DND-41 (cell line): ENCODE measurements at regions not wholly inside any gene's neighbourhood (a gene's known extent, or its start where the extent isn't known, plus 50 kb on each side); places are given as distances from the start of the nearest gene placed in this dataset.

Experiments used
- ATAC-seq: fragments of 200-7000 bp; cut with Tn5 transposase; 3 replicates; pipeline ENCODE4 v1.9.1; 2021; ENCODE audit warnings: low read depth; ENCODE audit not compliant: insufficient read depth
- DNase-seq: peaks from one replicate; pipeline ENCODE4 v3.0.0-alpha.2; 2020
- H2AFZ ChIP-seq: 2 replicates; pipeline ENCODE4 v1.6.0; 2012; ENCODE audit warnings: low read depth, low read length
- H3K27ac ChIP-seq: 2 replicates; pipeline ENCODE4 v1.5.1; 2012; ENCODE audit warnings: low read length, inconsistent platforms
- H3K27me3 ChIP-seq: fragments of 200-600 bp; sonication (generic); 2 replicates; pipeline ENCODE4 v1.6.0; 2012; ENCODE audit warnings: low read length, mild to moderate bottlenecking, inconsistent platforms; ENCODE audit not compliant: insufficient read depth, poor library complexity
- H3K36me3 ChIP-seq: 2 replicates; pipeline ENCODE4 v1.5.1; 2012; ENCODE audit warnings: low read length, inconsistent platforms; ENCODE audit not compliant: insufficient read depth
- H3K4me1 ChIP-seq: 2 replicates; pipeline ENCODE4 v1.5.1; 2012; ENCODE audit warnings: mild to moderate bottlenecking, low read length; ENCODE audit not compliant: insufficient read depth
- H3K4me2 ChIP-seq: 2 replicates; pipeline ENCODE4 v1.6.0; 2012; ENCODE audit warnings: mild to moderate bottlenecking, moderate library complexity, low read length, inconsistent platforms; ENCODE audit not compliant: insufficient read depth
- H3K4me3 ChIP-seq, 2 experiments: fragments of 200-600 bp in 1 of 2; shearing (Covaris generic) in 1 of 2; 2 replicates each; pipeline ENCODE4 v1.5.1; 2012 to 2016; ENCODE audit warnings: inconsistent platforms in 2 of 2, low read length in 2 of 2, mild to moderate bottlenecking in 2 of 2, low read depth in 1 of 2, moderate library complexity in 1 of 2
- H3K79me2 ChIP-seq: 2 replicates; pipeline ENCODE4 v1.6.0; 2012; ENCODE audit warnings: low read length, inconsistent platforms; ENCODE audit not compliant: insufficient read depth
- H3K9ac ChIP-seq: 2 replicates; pipeline ENCODE4 v1.6.0; 2012; ENCODE audit warnings: low read depth, mild to moderate bottlenecking, inconsistent platforms, low read length, moderate library complexity
- H3K9me3 ChIP-seq: 2 replicates; pipeline ENCODE4 v1.5.1; 2012; ENCODE audit warnings: low read length, moderate library complexity, mild to moderate bottlenecking, inconsistent platforms; ENCODE audit not compliant: insufficient read depth, severe bottlenecking
- H4K20me1 ChIP-seq: 2 replicates; pipeline ENCODE4 v1.6.0; 2012; ENCODE audit warnings: low read length; ENCODE audit not compliant: insufficient read depth
- CTCF ChIP-seq: IDR thresholded peaks from 2 replicates; pipeline ENCODE4 v1.5.1; 2012; ENCODE audit warnings: borderline replicate concordance, low read length, moderate library complexity, mild to moderate bottlenecking; ENCODE audit not compliant: poor library complexity, severe bottlenecking; ENCODE audit errors: extremely low read depth
- EZH2 ChIP-seq: IDR thresholded peaks from 3 replicates; pipeline ENCODE4 v1.6.1; 2012; ENCODE audit warnings: borderline replicate concordance, low read depth, mild to moderate bottlenecking, moderate library complexity, low read length, inconsistent platforms; ENCODE audit not compliant: severe bottlenecking

GRCh38 chr5:164253764-164254163 lies 748.3 kb downstream of the MAT2B start:
- no peak overlapping the region for H3K27ac ChIP-seq
- TF ChIP-seq EZH2 (no peak), CTCF (no peak)
- H3K27me3 ChIP-seq, result no peaks in the 10 kb centered on the region
- DNase-seq, result no peak
- no peak overlapping the region for H2AFZ ChIP-seq
- no peaks in the 10 kb centered on the region for H4K20me1 ChIP-seq
- no peaks in the 10 kb centered on the region for H3K9me3 ChIP-seq
- no peak overlapping the region for H3K9ac ChIP-seq
- no peak overlapping the region for H3K4me3 ChIP-seq
- no peaks in the 10 kb centered on the region for H3K79me2 ChIP-seq
- no peak overlapping the region for H3K4me2 ChIP-seq
- H3K4me1 ChIP-seq, result no peaks in the 10 kb centered on the region
- H3K36me3 ChIP-seq, result no peaks in the 10 kb centered on the region
- no peak for ATAC-seq

- TF ChIP-seq EZH2 (no peak), CTCF (no peak)
- H3K9ac ChIP-seq, result no peak overlapping the region
- no peak overlapping the region for H3K27ac ChIP-seq
- no peaks in the 10 kb centered on the region for H3K36me3 ChIP-seq
- H4K20me1 ChIP-seq, result no peaks in the 10 kb centered on the region
- DNase-seq, result no peak
- no peak overlapping the region for H3K4me2 ChIP-seq
- no peaks in the 10 kb centered on the region for H3K79me2 ChIP-seq
- no peaks in the 10 kb centered on the region for H3K9me3 ChIP-seq
- no peak for ATAC-seq
- H3K27me3 ChIP-seq, result no peaks in the 10 kb centered on the region
- no peak overlapping the region for H3K4me3 ChIP-seq
- no peak overlapping the region for H2AFZ ChIP-seq
- H3K4me1 ChIP-seq, result no peaks in the 10 kb centered on the region
Observed at GRCh38 chr5:164255598-164256213, 750.3 kb downstream of the MAT2B start.

GRCh38 chr5:164256351-164256750 lies 750.9 kb downstream of the MAT2B start:
- Histone ChIP-seq H4K20me1 (no peaks in the 10 kb centered on the region), H3K79me2 (no peaks in the 10 kb centered on the region), H3K9ac (no peak overlapping the region), H3K9me3 (no peaks in the 10 kb centered on the region), H3K4me3 (no peak overlapping the region), H3K36me3 (no peaks in the 10 kb centered on the region), H2AFZ (no peak overlapping the region), H3K27me3 (no peaks in the 10 kb centered on the region), H3K4me2 (no peak overlapping the region), H3K4me1 (no peaks in the 10 kb centered on the region), H3K27ac (no peak overlapping the region)
- TF ChIP-seq CTCF, result no peak
- TF ChIP-seq EZH2, result no peak
- DNase-seq (no peak), ATAC-seq (no peak)

GRCh38 chr5:164256954-164257353 lies 751.5 kb downstream of the MAT2B start:
- Histone ChIP-seq H3K27ac (no peak overlapping the region), H3K79me2 (no peaks in the 10 kb centered on the region), H3K36me3 (no peaks in the 10 kb centered on the region), H2AFZ (no peak overlapping the region), H3K4me2 (no peak overlapping the region), H3K9me3 (no peaks in the 10 kb centered on the region), H4K20me1 (no peaks in the 10 kb centered on the region), H3K4me1 (no peaks in the 10 kb centered on the region), H3K4me3 (no peak overlapping the region), H3K27me3 (no peaks in the 10 kb centered on the region), H3K9ac (no peak overlapping the region)
- DNase-seq (no peak), ATAC-seq (no peak)
- TF ChIP-seq EZH2 (no peak), CTCF (no peak)
